MM.1S (cell line): ENCODE measurements at regions not wholly inside any gene's neighbourhood (a gene's known extent, or its start where the extent isn't known, plus 50 kb on each side); places are given as distances from the start of the nearest gene placed in this dataset.

Source experiments
- EZH2 ChIP-seq: fragments of 300-600 bp; sonication (generic); optimal IDR thresholded peaks from 2 replicates; pipeline ENCODE3; 2017; ENCODE audit warnings: low read depth, mild to moderate bottlenecking, antibody characterized with exemption, low read length, mixed read lengths
- TF ChIP-seq, protein P1 (sequence below): fragments of 300-600 bp; sonication (generic); IDR thresholded peaks from 2 replicates; pipeline ENCODE4 v1.5.1; 2016; ENCODE audit warnings: antibody characterized with exemption, low read length, mixed read lengths

DNA sequence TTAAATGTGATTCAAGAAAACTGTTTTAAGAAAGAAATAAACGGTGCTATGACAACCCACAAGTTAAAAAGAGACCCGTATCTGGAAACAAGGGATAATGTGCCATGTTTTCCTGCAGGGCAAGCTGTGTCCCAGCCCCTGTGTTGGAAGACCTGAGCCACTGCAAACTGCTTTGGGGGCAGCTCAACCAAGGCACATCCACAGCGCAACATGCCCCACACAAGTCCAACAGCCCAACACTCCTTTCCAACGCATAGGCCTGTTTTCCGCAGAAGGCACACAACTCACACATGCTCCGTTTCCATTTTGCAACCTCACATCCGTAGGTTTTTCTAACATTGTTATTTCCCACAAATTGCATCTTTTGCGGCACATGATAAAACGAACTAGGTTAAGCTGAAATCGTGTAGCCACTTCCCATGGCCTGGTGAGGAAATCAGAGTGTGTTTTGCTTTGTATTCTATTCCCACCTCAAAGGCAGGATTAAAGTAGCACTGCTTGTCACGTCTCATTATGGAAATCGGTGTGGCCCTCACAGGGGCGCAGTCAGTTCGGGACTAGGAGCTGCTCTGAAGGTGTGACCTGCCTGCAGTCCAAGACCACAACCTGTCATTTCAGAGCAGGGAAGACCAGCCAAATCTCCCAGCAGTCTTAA lies 50.5 kb upstream of the ZNF516 start:
- TF ChIP-seq, protein P1, sequence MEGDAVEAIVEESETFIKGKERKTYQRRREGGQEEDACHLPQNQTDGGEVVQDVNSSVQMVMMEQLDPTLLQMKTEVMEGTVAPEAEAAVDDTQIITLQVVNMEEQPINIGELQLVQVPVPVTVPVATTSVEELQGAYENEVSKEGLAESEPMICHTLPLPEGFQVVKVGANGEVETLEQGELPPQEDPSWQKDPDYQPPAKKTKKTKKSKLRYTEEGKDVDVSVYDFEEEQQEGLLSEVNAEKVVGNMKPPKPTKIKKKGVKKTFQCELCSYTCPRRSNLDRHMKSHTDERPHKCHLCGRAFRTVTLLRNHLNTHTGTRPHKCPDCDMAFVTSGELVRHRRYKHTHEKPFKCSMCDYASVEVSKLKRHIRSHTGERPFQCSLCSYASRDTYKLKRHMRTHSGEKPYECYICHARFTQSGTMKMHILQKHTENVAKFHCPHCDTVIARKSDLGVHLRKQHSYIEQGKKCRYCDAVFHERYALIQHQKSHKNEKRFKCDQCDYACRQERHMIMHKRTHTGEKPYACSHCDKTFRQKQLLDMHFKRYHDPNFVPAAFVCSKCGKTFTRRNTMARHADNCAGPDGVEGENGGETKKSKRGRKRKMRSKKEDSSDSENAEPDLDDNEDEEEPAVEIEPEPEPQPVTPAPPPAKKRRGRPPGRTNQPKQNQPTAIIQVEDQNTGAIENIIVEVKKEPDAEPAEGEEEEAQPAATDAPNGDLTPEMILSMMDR, result no peak
- no peak for TF ChIP-seq EZH2
